Caki2 (cell line): ENCODE measurements at regions not wholly inside any gene's neighbourhood (a gene's known extent, or its start where the extent isn't known, plus 50 kb on each side); places are given as distances from the start of the nearest gene placed in this dataset.
A peak's percentile ranks its signal among the peaks of the same experiment; 100 is the strongest.

ENCODE experiments used
- DNase-seq: peaks from one replicate; pipeline ENCODE4 v3.0.0-alpha.2; 2015; ENCODE audit warnings: low read depth
- in situ Hi-C: cut with HindIII; loops from 2 replicates; pipeline ENCODE4 v1.10.0; 2016; ENCODE audit warnings: low sequenced_read_pairs, low pct_unique_long_range_greater_than_20kb, mixed read lengths

- no peak for DNase-seq
- in situ Hi-C loops, result no loop called here
Measured at GRCh38 chr22:19574247-19574646, 50.0 kb upstream of the CLDN5 start.

GRCh38 chr22:19576460-19577421 is 52.5 kb upstream of the CLDN5 start:
- in situ Hi-C loops, result no loop called here
- DNase-seq, result peak; percentile 68

- in situ Hi-C loops, result no loop called here
- no peak for DNase-seq
Measured at GRCh38 chr22:19577422-19577966, 53.3 kb upstream of the CLDN5 start.

GRCh38 chr22:19578180-19579004 is 54.2 kb upstream of the CLDN5 start:
- DNase-seq, result no peak
- in situ Hi-C loops, result no loop called here

- in situ Hi-C loops, result no loop called here
- DNase-seq, result no peak
Measured at GRCh38 chr22:19579115-19579811, 55.1 kb upstream of the CLDN5 start.

- in situ Hi-C loops, result no loop called here
- no peak for DNase-seq
Measured at GRCh38 chr22:19579880-19580279, 55.7 kb upstream of the CLDN5 start.

GRCh38 chr22:19580291-19580890 is 56.2 kb upstream of the CLDN5 start:
- in situ Hi-C loops, result no loop called here
- DNase-seq, result no peak

- in situ Hi-C loops, result no loop called here
- DNase-seq, result no peak
Measured at GRCh38 chr22:19582033-19582693, 58.0 kb upstream of the CLDN5 start.

GRCh38 chr22:19586922-19587684 is 62.9 kb upstream of the CLDN5 start:
- no peak for DNase-seq
- in situ Hi-C loops, result no loop called here

GRCh38 chr22:19590696-19591095 is 66.5 kb upstream of the CLDN5 start:
- DNase-seq, result no peak
- in situ Hi-C loops, result no loop called here

GRCh38 chr22:19591568-19591967 is 67.4 kb upstream of the CLDN5 start:
- no peak for DNase-seq
- in situ Hi-C loops, result no loop called here

- DNase-seq, result no peak
- in situ Hi-C loops, result no loop called here
Measured at GRCh38 chr22:19592464-19592863, 68.3 kb upstream of the CLDN5 start.

- in situ Hi-C loops, result no loop called here
- DNase-seq, result no peak
Measured at GRCh38 chr22:19593991-19594569, 69.9 kb upstream of the CLDN5 start.

- in situ Hi-C loops, result no loop called here
- DNase-seq, result no peak
Measured at GRCh38 chr22:19595532-19595931, 71.3 kb upstream of the CLDN5 start.

- in situ Hi-C loops, result no loop called here
- DNase-seq, result no peak
Measured at GRCh38 chr22:19596680-19597398, 72.6 kb upstream of the CLDN5 start.

- DNase-seq, result no peak
- in situ Hi-C loops, result no loop called here
Measured at GRCh38 chr22:19597399-19597735, 73.2 kb upstream of the CLDN5 start.
